NCI-H460 (cell line): ENCODE measurements at regions not wholly inside any gene's neighbourhood (a gene's known extent, or its start where the extent isn't known, plus 50 kb on each side); places are given as distances from the start of the nearest gene placed in this dataset.

Source experiments
- DNase-seq: peaks from one replicate; pipeline ENCODE4 v3.0.0-alpha.2; 2016; ENCODE audit warnings: low read depth; ENCODE audit errors: extremely low read depth

DNA sequence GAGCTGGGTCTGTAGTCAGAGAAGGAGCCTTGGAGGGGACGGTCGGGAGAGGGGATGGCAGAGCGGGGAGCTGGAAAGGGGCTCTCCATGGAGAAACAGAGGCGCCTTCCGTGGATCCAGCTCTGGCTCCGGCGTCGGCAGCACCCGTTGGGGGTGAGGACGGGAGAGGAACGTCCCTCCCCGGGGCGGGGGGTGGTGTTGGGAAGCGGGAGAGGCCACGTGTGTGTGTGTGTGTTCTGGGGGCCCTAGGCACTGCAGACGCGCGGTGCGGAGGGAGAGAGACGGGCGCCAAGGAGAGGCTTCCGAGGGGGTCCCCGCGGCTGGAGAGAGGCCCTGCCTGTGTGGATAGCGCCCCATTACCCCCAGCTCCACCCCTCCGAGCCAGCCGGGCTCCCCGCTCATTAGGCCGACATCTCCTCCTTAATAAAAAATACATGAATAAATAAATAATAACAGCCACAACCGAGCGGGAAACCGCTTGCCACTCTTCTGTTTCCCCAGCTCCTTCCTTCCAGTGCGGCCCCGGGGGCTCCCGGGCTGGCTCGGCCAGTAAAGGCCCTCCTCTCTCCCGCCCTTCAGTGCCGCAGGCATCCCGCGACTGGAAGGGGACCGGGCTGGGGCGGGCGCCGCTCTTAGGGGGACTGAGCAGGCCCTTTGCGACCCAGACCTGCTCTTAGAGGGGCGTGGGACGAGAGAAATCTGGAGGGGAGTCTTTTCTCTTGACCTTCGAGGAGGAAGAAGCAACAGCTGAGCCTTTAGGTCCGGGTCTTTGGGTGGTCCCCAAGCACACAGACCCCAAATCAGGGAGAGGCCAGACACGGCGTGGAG is 71.3 kb upstream of the ARAP3 start:
- no peak for DNase-seq

DNA sequence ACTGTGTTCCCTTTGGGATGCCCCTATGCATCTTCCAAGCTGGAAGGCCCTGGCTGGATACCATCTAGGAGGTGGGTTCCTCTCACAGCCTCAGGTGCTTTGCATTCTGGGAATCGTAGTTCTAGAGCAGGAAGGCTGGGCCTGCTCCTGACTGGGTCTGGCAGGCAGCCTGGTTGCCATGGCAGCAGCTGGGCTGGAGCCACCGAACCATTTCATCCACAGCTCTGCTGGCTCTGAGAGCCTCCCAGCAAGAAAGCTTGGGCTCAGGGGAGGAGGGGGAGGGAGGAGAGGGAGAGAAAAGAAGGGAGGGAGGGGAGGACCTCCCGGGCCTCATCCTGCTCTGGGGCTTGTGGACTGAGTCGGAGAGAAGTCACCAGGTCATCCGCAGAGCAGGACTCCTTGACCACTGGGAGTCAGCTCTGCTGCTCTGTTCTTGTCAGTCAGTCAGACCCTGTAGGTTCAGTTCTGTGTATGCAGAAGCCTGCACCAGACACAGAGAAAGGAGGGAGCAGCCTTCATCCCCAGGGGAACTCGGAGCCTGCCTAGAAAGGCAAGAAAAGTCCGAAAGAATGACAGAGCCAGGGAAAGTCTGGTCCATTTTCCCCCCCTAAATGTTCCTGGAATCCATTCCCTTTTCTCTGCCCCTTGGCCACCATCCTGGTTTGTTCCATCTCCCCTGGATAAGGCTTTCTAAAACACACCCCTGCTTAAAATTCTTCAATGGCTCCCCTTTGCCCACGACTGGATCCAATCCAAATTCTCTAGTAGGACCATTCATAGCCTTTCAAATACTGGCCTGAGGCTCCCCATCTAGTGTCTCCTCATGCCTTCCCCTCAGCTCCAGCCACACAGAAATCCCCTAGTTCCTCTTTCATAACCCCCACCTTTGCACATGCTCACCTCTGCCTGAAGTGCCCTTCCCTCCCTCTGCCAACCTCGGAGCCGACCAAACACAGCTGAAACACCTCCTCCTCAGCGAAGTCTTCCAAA is 65.4 kb upstream of the ARAP3 start:
- no peak for DNase-seq

DNA sequence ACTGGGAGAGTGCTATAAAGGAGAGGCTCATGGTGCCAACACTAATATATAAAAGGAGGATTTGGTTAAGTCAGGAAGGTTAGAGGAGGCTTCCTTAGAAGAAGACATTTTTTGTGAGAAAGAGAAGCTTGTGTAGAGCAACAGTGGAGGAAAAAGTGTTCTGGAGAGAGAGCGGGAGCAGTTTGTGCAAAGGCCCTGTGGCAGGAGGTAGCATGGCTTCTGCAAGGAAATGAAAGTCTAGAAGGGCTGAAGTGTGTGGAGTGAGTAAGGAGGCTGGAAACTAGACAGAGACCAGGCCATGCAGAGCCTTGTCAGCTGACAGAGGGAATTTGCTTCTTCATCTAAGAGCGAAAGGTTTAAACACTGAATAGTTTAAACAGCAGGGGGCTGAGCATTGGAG is 64.4 kb upstream of the ARAP3 start:
- no peak for DNase-seq

DNA sequence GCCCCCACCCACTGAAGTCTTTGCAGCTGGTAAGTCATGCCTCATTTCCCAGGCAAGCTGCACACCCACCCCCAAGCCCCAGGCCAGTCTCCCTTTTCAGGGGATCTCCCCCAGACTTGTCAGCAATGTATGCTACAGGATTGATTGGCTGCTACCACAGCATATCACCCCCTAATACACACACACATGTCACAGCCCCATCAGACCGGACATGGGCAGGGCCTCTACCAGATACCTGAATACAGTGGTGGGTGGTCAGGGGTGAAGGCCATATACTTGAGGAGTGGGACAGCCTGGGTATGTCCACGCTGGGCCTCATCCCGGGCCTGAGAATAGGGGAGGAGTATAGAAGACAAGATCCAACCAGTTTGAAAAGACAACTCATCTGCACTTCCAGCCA is 63.4 kb upstream of the ARAP3 start:
- no peak for DNase-seq

DNA sequence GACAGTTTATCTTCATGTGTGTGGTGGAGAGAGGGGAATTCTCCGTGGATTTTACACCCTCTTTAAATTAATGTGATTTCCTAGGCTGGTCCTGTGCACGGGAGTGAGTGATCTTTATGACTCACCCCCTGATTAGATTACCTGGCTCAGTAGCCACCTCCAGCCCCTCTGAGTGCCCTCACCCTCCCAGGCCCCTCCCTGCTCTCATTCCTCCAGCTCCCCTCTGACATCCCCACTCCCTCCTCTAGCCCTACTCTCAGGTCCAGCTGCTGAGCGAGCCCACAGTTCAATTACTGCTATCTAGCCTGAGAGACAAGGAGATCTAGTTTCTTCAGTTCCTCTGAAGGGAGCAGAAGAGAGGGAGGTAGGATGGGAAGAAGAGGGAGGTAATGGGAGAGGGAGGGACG is 61.8 kb upstream of the ARAP3 start:
- no peak for DNase-seq

DNA sequence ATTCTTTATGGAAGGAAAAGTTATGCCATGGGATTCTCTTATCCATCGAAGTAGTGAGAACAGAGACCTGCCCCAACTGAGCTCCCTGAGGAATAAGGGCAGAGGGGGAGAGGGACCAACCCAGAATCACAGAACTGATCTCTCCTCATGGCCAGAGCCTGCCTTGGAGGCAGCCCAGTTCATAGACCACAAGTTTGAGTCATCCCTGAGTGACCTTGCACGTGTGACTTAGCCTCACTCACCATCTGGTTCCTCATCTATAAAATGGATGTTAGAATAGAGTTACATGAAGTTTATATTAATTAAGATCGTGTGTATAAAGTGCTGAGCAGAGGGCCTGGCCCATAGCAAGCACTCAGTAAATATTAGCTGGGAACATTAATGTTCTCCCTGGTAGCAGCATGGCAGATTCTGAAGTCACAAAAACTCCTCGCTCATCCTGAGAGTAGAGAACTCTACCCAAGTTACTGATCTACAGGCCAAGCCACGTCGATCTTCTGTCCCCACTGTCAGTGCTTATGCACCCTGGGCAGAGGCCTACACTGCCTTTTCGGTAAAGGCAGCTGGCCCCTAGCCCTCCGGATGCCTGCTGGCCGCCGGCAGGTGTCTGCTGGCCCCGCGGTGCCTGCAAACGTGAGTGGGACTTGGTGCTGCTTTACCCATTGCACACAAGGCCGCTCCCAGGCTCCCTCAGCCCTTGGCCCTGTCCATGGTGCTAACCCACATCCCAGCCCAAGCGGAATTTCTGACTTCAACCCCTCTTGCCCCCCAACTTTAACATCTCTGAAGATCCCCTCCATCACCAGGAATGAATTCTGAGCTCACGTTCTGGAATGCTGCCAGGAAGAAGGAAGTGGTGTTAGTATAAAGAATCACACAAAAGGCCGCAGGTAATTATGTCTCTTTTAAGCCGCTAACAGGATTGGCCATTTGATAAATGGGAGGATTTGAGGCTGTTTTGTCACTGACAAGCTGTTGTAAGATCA is 61.1 kb upstream of the ARAP3 start:
- peak; percentile 24 for DNase-seq

DNA sequence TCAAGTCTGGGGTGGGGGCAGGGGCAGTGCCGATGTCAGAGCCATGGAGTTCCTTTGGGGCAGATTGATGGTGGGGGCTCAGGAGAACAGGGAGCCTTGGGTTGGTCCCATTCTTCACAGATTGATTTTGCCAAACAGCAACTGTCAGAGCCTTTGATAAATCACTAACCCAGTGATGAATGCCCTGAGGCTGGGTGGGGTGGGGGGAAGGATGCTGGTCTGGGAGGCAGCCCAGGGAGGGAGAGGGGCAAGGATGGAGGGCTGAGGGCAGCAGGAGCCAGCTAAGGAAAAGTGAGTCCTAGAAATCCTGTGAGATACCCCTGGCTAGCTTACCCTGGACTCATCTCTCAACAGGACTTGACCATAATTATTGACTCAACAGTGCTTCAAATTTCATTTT is 60.1 kb upstream of the ARAP3 start:
- DNase-seq = no peak

DNA sequence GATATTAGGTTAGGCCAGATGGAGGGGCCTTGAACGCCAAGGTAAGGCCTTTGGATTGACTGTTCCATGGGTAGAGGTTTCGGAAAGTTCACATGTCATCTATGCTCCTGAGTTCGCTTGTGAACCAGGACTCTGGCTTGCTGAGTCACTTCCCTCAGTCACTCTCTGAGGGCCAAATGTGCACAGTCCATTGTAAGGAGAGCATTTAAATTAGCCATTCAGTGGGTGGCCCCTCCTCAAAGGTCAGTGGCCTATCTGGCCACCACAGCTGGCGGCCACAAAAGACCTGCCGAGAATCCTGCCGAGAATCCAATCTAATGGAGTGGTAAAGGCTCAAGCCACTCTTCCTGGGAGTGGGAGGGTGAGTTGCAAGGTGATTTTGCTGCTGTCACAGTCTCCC is 58.9 kb upstream of the ARAP3 start:
- no peak for DNase-seq

DNA sequence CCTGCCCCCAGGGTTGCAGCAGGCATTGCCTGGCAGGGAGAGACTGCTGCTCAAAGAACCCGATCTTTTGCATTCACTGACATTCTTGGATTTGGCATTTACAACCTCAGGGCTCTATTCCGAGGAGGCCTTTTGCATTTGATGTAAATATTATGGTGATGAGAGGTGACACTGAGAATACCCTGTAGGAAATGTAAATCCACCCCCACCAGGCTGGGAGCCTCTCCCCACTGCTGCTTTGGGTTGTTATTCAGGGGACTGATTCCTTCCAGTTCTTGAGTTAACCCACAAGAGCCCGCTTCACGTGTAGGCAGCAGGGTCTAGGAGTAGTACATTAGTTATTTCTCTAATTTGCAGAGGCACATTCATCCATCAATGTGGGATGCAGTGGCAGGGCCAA is 55.5 kb upstream of the ARAP3 start:
- no peak for DNase-seq

DNA sequence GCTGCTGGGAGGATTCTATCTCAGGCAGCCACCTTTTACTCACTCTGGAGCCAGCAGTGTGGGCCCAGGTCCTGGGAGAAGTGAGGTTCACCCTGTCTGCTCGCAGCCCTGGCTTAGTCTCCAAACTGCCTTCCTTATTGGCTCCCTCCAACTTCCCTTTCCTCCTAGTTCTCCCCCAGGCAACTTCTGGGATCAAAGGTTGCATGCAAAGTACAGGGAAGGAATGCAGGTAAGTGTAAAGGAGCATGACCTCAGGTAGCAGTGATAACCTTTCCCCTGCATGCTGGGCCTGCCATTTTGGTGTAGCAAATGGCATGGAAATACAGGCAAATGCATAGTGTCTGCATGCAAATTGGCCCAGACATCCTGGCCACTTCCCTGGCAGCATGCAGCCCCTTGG is 53.8 kb upstream of the ARAP3 start:
- no peak for DNase-seq

DNA sequence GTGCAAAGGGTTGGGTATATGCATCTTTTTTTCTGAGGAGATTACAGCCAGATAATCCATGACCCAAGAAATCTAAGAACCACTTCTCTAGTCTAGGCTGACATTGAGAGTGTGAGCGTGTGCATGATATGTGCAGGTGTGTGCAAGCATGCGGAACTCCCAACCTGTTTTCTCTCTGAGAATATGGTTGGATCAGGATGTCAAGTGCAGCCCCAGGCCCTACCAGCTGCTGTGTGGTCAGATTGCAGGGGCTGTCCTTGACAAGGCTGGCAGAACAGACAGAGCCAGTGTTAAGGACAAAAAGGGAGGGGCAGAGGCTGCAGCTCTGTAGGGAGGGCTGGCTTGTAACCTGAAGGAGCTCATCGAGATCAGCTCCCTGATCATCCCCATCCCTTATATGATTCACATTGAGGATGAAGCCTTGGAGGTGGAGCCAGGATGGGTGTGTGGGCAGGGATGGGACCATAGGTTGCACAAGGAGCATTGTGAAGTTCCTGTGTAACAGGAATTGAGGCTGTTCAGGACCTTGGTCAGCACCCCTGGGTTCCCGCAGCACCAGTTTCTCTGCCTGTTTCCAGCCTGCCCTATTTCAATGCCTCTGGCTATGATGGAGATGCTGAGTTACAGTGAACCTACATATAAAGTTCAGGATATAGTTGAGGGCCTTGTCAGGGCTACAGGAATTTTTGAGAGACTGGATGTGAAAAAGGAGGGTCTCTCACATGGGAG is 52.6 kb upstream of the ARAP3 start:
- DNase-seq = peak; percentile 62

DNA sequence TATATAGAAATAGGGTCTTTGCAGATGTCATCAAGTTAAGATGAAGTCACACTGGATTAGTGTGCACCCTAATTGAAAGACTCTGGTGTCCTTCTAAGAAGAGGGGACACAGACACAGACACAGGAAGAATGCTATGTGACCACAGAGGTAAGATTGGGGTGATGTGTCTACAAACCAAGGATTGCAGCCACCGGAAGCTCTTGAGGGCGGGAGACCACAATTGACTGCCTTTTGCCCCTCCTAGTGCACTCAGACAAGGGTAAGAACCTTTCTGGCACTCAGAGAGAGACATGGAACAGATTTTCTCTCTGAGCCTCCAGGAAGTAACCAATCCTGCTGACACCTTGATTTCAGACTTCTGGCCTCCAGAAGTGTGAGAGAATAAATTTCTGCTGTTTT is 51.2 kb upstream of the ARAP3 start:
- DNase-seq = no peak

DNA sequence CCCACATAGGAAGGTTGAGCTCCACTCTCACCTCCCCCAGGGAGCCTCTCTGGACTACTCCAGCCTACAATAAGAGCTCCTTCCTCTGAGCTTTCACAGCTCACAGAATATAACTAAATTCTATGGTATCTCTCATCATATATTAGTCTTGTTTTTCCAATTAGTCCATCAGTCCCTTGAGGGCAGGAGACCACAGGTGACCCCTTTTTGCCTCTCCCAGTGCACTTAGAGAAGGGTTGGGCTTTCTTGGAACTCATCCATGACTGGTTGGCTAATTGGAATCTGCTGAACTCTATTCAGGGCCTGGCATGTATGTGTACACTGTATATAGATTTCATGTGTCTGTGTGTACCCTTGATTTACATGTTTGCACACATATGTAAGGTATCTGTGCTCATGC is 50.4 kb upstream of the ARAP3 start:
- no peak for DNase-seq
